PFSK-1 (cell line): ENCODE measurements at regions not wholly inside any gene's neighbourhood (a gene's known extent, or its start where the extent isn't known, plus 50 kb on each side); places are given as distances from the start of the nearest gene placed in this dataset.

Experiments
- POLR2AphosphoS5 ChIP-seq: IDR thresholded peaks from 2 replicates; pipeline ENCODE4 v1.6.1; 2012; ENCODE audit warnings: low read depth, mild to moderate bottlenecking, control low read depth, low read length, moderate library complexity
- TAF1 ChIP-seq: IDR thresholded peaks from 2 replicates; pipeline ENCODE4 v1.6.1; 2012; ENCODE audit warnings: low read length, control low read depth, borderline replicate concordance; ENCODE audit not compliant: insufficient read depth
- TF ChIP-seq, protein P1 (sequence below), 2 experiments: IDR thresholded peaks; 2 replicates each; pipeline versions ENCODE4 v1.6.1 to v1.8.0; 2011 to 2012; ENCODE audit warnings: low read depth in 2 of 2, low read length in 2 of 2, control low read depth in 1 of 2, inconsistent platforms in 1 of 2, mild to moderate bottlenecking in 1 of 2, moderate library complexity in 1 of 2; ENCODE audit not compliant: insufficient read depth in 1 of 2

DNA sequence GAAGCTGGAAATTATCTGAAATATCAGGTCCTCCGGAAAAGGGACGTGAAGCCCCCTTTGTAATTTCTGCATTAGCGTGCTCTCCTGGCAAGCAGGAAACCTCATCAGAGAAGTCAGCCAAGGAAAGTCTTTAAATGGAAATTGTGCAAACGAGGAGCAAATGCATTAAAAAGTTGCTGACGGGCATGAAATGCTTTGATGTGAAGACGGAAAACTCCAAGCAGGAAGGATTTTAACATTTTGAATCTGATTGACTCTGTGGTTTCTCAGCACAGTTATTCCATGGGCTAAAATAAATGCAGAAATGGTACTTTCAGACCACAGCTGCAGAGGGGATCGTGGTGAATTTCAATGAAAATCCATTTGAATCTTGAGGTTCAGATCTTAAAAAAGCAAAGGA is 167.8 kb downstream of the AHR start:
- TF ChIP-seq, protein P1, sequence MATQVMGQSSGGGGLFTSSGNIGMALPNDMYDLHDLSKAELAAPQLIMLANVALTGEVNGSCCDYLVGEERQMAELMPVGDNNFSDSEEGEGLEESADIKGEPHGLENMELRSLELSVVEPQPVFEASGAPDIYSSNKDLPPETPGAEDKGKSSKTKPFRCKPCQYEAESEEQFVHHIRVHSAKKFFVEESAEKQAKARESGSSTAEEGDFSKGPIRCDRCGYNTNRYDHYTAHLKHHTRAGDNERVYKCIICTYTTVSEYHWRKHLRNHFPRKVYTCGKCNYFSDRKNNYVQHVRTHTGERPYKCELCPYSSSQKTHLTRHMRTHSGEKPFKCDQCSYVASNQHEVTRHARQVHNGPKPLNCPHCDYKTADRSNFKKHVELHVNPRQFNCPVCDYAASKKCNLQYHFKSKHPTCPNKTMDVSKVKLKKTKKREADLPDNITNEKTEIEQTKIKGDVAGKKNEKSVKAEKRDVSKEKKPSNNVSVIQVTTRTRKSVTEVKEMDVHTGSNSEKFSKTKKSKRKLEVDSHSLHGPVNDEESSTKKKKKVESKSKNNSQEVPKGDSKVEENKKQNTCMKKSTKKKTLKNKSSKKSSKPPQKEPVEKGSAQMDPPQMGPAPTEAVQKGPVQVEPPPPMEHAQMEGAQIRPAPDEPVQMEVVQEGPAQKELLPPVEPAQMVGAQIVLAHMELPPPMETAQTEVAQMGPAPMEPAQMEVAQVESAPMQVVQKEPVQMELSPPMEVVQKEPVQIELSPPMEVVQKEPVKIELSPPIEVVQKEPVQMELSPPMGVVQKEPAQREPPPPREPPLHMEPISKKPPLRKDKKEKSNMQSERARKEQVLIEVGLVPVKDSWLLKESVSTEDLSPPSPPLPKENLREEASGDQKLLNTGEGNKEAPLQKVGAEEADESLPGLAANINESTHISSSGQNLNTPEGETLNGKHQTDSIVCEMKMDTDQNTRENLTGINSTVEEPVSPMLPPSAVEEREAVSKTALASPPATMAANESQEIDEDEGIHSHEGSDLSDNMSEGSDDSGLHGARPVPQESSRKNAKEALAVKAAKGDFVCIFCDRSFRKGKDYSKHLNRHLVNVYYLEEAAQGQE (IDR thresholded peaks at IDR 0.05; ENCODE audit: insufficient read depth in 1 of 2, low read depth in 2 of 2, low read length in 2 of 2): no peak
- TF ChIP-seq POLR2AphosphoS5 (no peak), TAF1 (no peak)
